Hepatocyte (in vitro differentiated cells): ENCODE measurements at regions not wholly inside any gene's neighbourhood (a gene's known extent, or its start where the extent isn't known, plus 50 kb on each side); places are given as distances from the start of the nearest gene placed in this dataset.

Experiments used
- DNase-seq: peaks from one replicate; pipeline ENCODE4 v3.0.0-alpha.2; 2016; ENCODE audit warnings: low spot score
- H2AFZ ChIP-seq: fragments of 200-600 bp; sonication (generic); 2 replicates; pipeline ENCODE4 v1.6.0; 2016; ENCODE audit warnings: antibody characterized with exemption, mild to moderate bottlenecking
- H3K27ac ChIP-seq: fragments of 200-600 bp; sonication (generic); 2 replicates; pipeline ENCODE4 v1.5.1; 2016; ENCODE audit warnings: mild to moderate bottlenecking
- H3K27me3 ChIP-seq: fragments of 200-600 bp; sonication (generic); 2 replicates; pipeline ENCODE4 v1.6.1; 2016
- H3K36me3 ChIP-seq: fragments of 200-600 bp; sonication (generic); replicated peaks from 2 replicates; pipeline ENCODE4 v1.5.1; 2016; ENCODE audit warnings: low read depth; ENCODE audit not compliant: insufficient read depth
- H3K4me1 ChIP-seq: fragments of 200-600 bp; sonication (generic); 2 replicates; pipeline ENCODE4 v1.5.1; 2016; ENCODE audit warnings: mild to moderate bottlenecking, moderate library complexity; ENCODE audit not compliant: insufficient read depth
- H3K4me2 ChIP-seq: fragments of 200-600 bp; sonication (generic); 2 replicates; pipeline ENCODE4 v1.6.0; 2016
- H3K4me3 ChIP-seq: fragments of 200-600 bp; sonication (generic); 2 replicates; pipeline ENCODE4 v1.5.1; 2016; ENCODE audit warnings: mild to moderate bottlenecking
- H3K79me2 ChIP-seq: fragments of 200-600 bp; sonication (generic); 2 replicates; pipeline ENCODE4 v1.6.0; 2017; ENCODE audit warnings: mild to moderate bottlenecking
- H3K9me2 ChIP-seq: fragments of 200-600 bp; sonication (generic); replicated peaks from 2 replicates; pipeline ENCODE4 v1.6.0; 2017; ENCODE audit warnings: mild to moderate bottlenecking; ENCODE audit not compliant: insufficient read depth
- H3K9me3 ChIP-seq: fragments of 200-600 bp; sonication (generic); 2 replicates; pipeline ENCODE4 v1.5.1; 2016; ENCODE audit warnings: low read depth, mild to moderate bottlenecking
- H4K20me1 ChIP-seq: fragments of 200-600 bp; sonication (generic); 2 replicates; pipeline ENCODE4 v1.6.0; 2016; ENCODE audit warnings: mild to moderate bottlenecking; ENCODE audit not compliant: insufficient read depth, poor library complexity, severe bottlenecking
- CTCF ChIP-seq: fragments of 200-600 bp; sonication (generic); IDR thresholded peaks from 2 replicates; pipeline ENCODE4 v1.5.1; 2016; ENCODE audit warnings: antibody characterized with exemption, mild to moderate bottlenecking; ENCODE audit not compliant: poor library complexity
- EZH2 ChIP-seq: fragments of 200-600 bp; sonication (generic); IDR thresholded peaks from 2 replicates; pipeline ENCODE4 v1.6.1; 2016; ENCODE audit warnings: antibody characterized with exemption, mild to moderate bottlenecking, borderline replicate concordance
- EZH2phosphoT487 ChIP-seq: fragments of 200-600 bp; sonication (generic); IDR thresholded peaks from one replicate; pipeline ENCODE4 v1.6.1; 2018; ENCODE audit warnings: antibody characterized with exemption, mild to moderate bottlenecking, low read depth, moderate library complexity; ENCODE audit not compliant: unreplicated experiment, severe bottlenecking
- WGBS: methylation state at CpG from one replicate; pipeline ENCODE4 v1.1.6; 2016; ENCODE audit warnings: low lambda C conversion rate; ENCODE audit errors: missing lambda C conversion rate; 5-methylcytosine and 5-hydroxymethylcytosine counted together

DNA sequence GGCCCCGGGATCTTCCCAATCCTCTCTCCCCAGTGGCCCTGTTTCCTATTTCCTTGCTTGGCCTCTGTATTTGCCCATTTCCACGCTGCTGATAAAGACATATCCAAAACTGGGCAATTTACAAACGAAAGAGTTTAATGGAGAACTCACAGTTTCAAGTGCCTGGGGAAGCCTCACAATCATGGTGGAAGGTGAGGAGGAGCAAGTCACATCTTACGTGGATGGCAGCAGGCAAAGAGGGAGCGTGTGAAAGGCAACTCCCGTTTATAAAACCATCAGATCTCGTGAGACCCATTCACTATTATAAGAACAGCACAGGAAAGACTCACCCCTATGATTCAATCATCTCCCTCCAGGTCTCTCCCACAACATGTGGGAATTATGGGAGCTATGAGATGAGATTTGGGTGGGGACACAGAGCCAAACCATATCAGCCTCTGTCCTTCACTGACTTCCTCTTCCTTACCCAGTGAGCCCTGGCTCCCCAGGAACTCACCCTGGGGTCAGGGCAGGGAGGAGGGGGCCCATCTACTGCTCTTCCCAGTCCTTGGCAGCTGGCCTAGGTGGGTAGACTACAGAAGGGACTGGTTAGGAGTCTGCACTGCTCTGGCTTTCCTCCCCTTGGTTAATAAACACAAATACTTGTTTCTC is 105.8 kb upstream of the MYCN start:
- DNase-seq = no peak
- no peak overlapping the region for H3K27ac ChIP-seq
- no peak for TF ChIP-seq EZH2
- TF ChIP-seq CTCF = no peak
- TF ChIP-seq EZH2phosphoT487 = no peak
- H3K9me2 ChIP-seq = no peaks in the 10 kb centered on the region
- no peaks in the 10 kb centered on the region for H3K9me3 ChIP-seq
- no peak overlapping the region for H3K4me2 ChIP-seq
- H3K36me3 ChIP-seq = no peaks in the 10 kb centered on the region
- H3K79me2 ChIP-seq = no peaks in the 10 kb centered on the region
- H2AFZ ChIP-seq = no peak overlapping the region
- WGBS = 93% methylated on average over 7 of the region's 7 CpGs
- no peak overlapping the region for H3K4me3 ChIP-seq
- H4K20me1 ChIP-seq = no peaks in the 10 kb centered on the region
- H3K27me3 ChIP-seq = no peaks in the 10 kb centered on the region
- H3K4me1 ChIP-seq = peaks cover 6% of the 10 kb centered on the region

DNA sequence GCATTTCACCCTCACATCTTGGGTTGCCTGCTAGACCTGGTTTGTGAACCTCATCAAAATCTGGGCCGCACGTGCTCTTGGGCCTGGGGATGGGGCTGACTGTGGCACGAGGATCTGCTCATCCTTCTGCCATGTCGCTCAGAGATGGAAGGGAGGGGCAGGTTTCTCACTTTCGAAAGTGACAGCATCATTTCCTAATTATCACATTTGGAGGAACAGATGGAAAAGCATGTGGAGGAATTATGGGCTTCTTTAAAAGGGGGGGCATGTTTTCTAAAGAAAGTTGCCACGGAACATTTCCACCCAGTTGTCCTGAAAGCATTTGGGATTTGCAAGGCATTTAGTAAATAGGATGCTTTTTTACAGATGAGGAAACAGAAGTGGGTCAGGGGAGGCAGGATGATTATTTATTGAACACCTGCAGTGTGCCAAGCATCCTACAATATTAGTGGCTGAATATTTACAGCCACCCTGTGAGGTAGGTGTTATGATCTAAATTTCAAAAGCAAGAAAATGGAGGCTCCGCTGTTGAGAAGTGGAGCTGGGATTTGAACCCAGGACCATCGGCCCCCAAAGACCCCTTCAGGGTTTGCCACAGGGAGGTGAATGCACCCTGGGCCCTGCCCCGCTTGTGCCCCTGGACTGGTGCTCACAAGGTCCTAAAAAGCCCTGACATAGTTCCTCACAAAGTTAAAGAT is 104.2 kb upstream of the MYCN start:
- TF ChIP-seq EZH2phosphoT487 (no peak), EZH2 (no peak), CTCF (no peak)
- Histone ChIP-seq H3K9me2 (no peaks in the 10 kb centered on the region), H2AFZ (no peak overlapping the region), H4K20me1 (no peaks in the 10 kb centered on the region), H3K27me3 (no peaks in the 10 kb centered on the region), H3K4me3 (no peak overlapping the region), H3K27ac (no peak overlapping the region), H3K79me2 (no peaks in the 10 kb centered on the region), H3K9me3 (no peaks in the 10 kb centered on the region), H3K4me2 (no peak overlapping the region), H3K36me3 (no peaks in the 10 kb centered on the region), H3K4me1 (peaks cover 1% of the 10 kb centered on the region)
- DNase-seq = no peak
- WGBS = 95% methylated on average over 9 of the region's 9 CpGs

DNA sequence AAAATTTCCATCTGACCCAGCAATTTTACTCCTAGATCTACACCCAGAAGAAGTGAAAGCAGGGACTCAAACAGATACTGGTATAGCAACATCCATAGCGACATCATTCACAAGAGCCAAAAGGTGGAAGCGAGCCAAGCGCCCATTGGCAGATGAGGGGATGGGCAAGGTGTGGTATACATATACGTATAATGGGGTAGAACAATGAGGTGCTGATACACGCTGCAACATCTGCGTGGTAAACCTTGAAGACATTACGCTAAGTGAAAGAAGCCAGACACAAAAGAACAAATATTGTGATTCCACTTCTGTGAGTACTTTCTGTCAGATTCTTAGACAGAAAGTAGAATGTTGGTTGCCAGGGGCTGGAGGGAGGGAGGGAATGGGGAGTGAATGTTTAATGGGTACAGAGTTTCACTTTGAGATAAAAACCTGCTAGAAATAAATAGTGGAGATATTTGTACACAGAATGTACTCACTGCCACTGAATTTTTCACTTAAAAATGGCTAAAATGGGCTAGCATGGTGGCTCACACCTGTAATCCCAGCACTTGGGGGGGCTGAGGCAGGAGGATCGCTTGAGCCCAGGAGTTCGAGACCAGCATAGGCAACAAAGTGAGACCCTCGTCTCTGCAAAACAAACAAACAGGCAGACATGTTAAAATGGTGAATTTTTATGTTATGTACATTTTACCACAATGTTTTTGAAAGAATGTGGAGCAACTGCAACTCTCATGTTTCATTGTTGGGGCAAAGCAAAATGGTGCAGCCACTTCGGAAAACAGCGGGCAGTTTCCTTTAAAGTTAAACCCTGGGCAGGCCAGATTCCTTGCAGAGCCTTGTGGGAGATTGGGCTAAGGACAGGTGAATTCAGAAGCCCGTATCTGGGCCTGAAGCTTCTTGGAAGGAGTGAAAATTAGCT is 103.4 kb upstream of the MYCN start:
- H3K4me3 ChIP-seq = no peak overlapping the region
- no peak overlapping the region for H2AFZ ChIP-seq
- DNase-seq = no peak
- no peaks in the 10 kb centered on the region for H4K20me1 ChIP-seq
- no peaks in the 10 kb centered on the region for H3K9me2 ChIP-seq
- H3K4me2 ChIP-seq = no peak overlapping the region
- WGBS = 95% methylated on average over 13 of the region's 13 CpGs
- no peaks in the 10 kb centered on the region for H3K4me1 ChIP-seq
- TF ChIP-seq EZH2phosphoT487 (no peak), CTCF (no peak), EZH2 (no peak)
- no peaks in the 10 kb centered on the region for H3K36me3 ChIP-seq
- H3K27me3 ChIP-seq = no peaks in the 10 kb centered on the region
- H3K9me3 ChIP-seq = no peaks in the 10 kb centered on the region
- no peak overlapping the region for H3K27ac ChIP-seq
- H3K79me2 ChIP-seq = no peaks in the 10 kb centered on the region
